Neuronal stem cell (in vitro differentiated cells): ENCODE measurements at regions not wholly inside any gene's neighbourhood (a gene's known extent, or its start where the extent isn't known, plus 50 kb on each side); places are given as distances from the start of the nearest gene placed in this dataset.

ENCODE experiments used
- DNase-seq: peaks from one replicate; pipeline ENCODE4 v3.0.0-alpha.2; 2013; ENCODE audit warnings: low spot score
- H2AFZ ChIP-seq: one replicate; pipeline ENCODE4 v1.6.1; 2013; ENCODE audit warnings: mild to moderate bottlenecking, low read length, inconsistent platforms
- H2AK5ac ChIP-seq: 2 replicates; pipeline ENCODE4 v1.6.1; 2013; ENCODE audit warnings: low read depth, mild to moderate bottlenecking, inconsistent platforms, low read length, moderate library complexity, mixed read lengths
- H2BK120ac ChIP-seq: 2 replicates; pipeline ENCODE4 v1.6.1; 2013; ENCODE audit warnings: low read depth, mild to moderate bottlenecking, inconsistent platforms, low read length, moderate library complexity, mixed read lengths
- H2BK12ac ChIP-seq: one replicate; pipeline ENCODE4 v1.6.1; 2013; ENCODE audit warnings: low read length, inconsistent platforms
- H2BK15ac ChIP-seq: 2 replicates; pipeline ENCODE4 v1.6.1; 2013; ENCODE audit warnings: mild to moderate bottlenecking, low read length, inconsistent platforms, mixed read lengths
- H2BK5ac ChIP-seq: one replicate; pipeline ENCODE4 v1.6.1; 2013; ENCODE audit warnings: inconsistent platforms, mild to moderate bottlenecking, low read length, moderate library complexity
- H3K14ac ChIP-seq: one replicate; pipeline ENCODE4 v1.6.1; 2013; ENCODE audit warnings: low read length, inconsistent platforms
- H3K18ac ChIP-seq: 2 replicates; pipeline ENCODE4 v1.6.1; 2013; ENCODE audit warnings: low read length, inconsistent platforms
- H3K23ac ChIP-seq: 2 replicates; pipeline ENCODE4 v1.6.1; 2013; ENCODE audit warnings: low read depth, mild to moderate bottlenecking, mixed read lengths, low read length, inconsistent platforms; ENCODE audit not compliant: poor library complexity
- H3K27ac ChIP-seq: replicated peaks from 3 replicates; pipeline ENCODE4 v1.5.1; 2013; ENCODE audit warnings: low read length, inconsistent platforms
- H3K27me3 ChIP-seq, 3 experiments: 2 replicates each; pipeline ENCODE4 v1.6.1; 2013; ENCODE audit warnings: low read length in 3 of 3, mild to moderate bottlenecking in 2 of 3, inconsistent platforms in 1 of 3, low read depth in 1 of 3, mixed read lengths in 1 of 3, moderate library complexity in 1 of 3; ENCODE audit not compliant: control insufficient read depth in 3 of 3, insufficient read depth in 3 of 3
- H3K36me3 ChIP-seq, 2 donors: replicated peaks in 1 of 2; 2 replicates each; pipeline ENCODE4 v1.6.1; 2013; ENCODE audit warnings: low read length in 2 of 2; ENCODE audit not compliant: control insufficient read depth in 2 of 2, insufficient read depth in 2 of 2
- H3K4ac ChIP-seq: 2 replicates; pipeline ENCODE4 v1.6.1; 2013; ENCODE audit warnings: inconsistent platforms, mild to moderate bottlenecking, low read length, moderate library complexity
- H3K4me1 ChIP-seq, 2 donors: 1 replicate in 1 of 2; 2 replicates in 1 of 2; pipeline ENCODE4 v1.6.1; 2013; ENCODE audit warnings: low read length in 2 of 2, low read depth in 1 of 2; ENCODE audit not compliant: control insufficient read depth in 2 of 2, insufficient read depth in 1 of 2
- H3K4me2 ChIP-seq: one replicate; pipeline ENCODE4 v1.6.1; 2013; ENCODE audit warnings: mild to moderate bottlenecking, low read length, inconsistent platforms; ENCODE audit not compliant: insufficient read depth, poor library complexity, severe bottlenecking
- H3K4me3 ChIP-seq, 2 donors: 2 replicates each; pipeline ENCODE4 v1.5.1; 2013; ENCODE audit warnings: low read length in 2 of 2, mild to moderate bottlenecking in 2 of 2, inconsistent platforms in 1 of 2, moderate library complexity in 1 of 2
- H3K79me1 ChIP-seq: one replicate; pipeline ENCODE4 v1.6.1; 2013; ENCODE audit warnings: low read depth, mild to moderate bottlenecking, inconsistent platforms, low read length, moderate library complexity
- H3K9ac ChIP-seq: one replicate; pipeline ENCODE4 v1.6.1; 2013; ENCODE audit warnings: mild to moderate bottlenecking, low read depth, low read length, inconsistent platforms; ENCODE audit not compliant: poor library complexity
- H3K9me3 ChIP-seq, 2 donors: replicated peaks in 1 of 2; 2 replicates each; pipeline versions ENCODE3 to v1.6.1; 2013; ENCODE audit warnings: low read length in 2 of 2, mild to moderate bottlenecking in 2 of 2, inconsistent platforms in 1 of 2, low read depth in 1 of 2, mixed read lengths in 1 of 2, moderate library complexity in 1 of 2; ENCODE audit not compliant: control insufficient read depth in 2 of 2, insufficient read depth in 1 of 2
- H4K8ac ChIP-seq: one replicate; pipeline ENCODE4 v1.6.1; 2013; ENCODE audit warnings: low read depth, mild to moderate bottlenecking, inconsistent platforms, low read length, moderate library complexity
- H4K91ac ChIP-seq: one replicate; pipeline ENCODE4 v1.6.1; 2013; ENCODE audit warnings: low read length, low read depth, mild to moderate bottlenecking, inconsistent platforms; ENCODE audit not compliant: poor library complexity
- WGBS, 2 donors: extraction: QIAGEN DNeasy Blood & Tissue Kit; methylation state at CpG; one replicate each; pipeline ENCODE4 v1.1.7; 2013; ENCODE audit warnings: missing lambda C conversion rate in 2 of 2, mixed read lengths in 1 of 2; ENCODE audit not compliant: insufficient read length in 2 of 2, insufficient replicate concordance in 1 of 2; ENCODE audit errors: extremely low coverage in 2 of 2; 5-methylcytosine and 5-hydroxymethylcytosine counted together

DNA sequence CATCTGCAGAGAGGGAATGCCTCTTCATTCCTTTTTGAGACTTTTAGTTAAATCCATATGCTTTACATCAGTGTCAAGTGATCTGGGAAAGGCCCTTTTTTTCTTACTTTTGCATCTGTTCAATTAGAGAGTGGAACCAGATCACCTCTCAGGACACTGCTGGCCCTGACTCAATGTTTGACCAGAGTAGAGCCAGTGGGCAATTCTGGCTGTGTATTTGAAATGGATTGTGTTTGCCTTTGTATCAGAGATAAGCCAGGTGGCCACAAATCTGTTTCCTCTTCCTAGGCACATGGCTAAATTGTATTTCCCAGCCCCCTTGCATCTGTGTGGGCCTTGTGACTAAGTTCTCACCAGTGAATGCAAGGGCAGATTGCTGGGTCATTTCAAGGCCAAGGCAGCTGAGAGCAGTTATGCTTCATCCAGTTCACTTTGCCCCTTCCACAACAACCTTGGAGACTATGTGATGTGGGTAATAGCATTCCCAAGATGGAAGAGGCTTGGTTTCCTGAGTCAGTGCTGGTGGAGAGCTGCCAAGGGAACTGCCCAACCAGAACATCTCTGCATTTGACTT lies 75.6 kb upstream of the CACNA2D3 start:
- H3K27ac ChIP-seq = no peak overlapping the region
- H3K14ac ChIP-seq = no peak overlapping the region
- no peak overlapping the region for H3K4me2 ChIP-seq

GRCh38 chr3:54045061-54045815 lies 77.1 kb upstream of the CACNA2D3 start:
- Histone ChIP-seq H3K4me3 (no peak overlapping the region), H4K91ac (no peak overlapping the region), H4K8ac (no peak overlapping the region), H3K4me1 (peaks cover 0 to 3% of the 10 kb centered on the region in 2 donors), H3K4ac (no peak overlapping the region), H3K27ac (no peak overlapping the region), H2AK5ac (no peak overlapping the region), H2AFZ (no peak overlapping the region), H3K14ac (no peak overlapping the region), H3K9ac (no peak overlapping the region), H2BK15ac (no peak overlapping the region), H2BK5ac (no peak overlapping the region), H3K18ac (no peak overlapping the region), H3K9me3 (no peaks in the 10 kb centered on the region), H3K36me3 (no peaks in the 10 kb centered on the region), H3K23ac (no peak overlapping the region), H3K4me2 (no peak overlapping the region), H2BK120ac (no peak overlapping the region), H2BK12ac (no peak overlapping the region), H3K27me3 (no peaks in the 10 kb centered on the region), H3K79me1 (no peaks in the 10 kb centered on the region)
- WGBS, 2 donors = no CpG with 5 or more reads among the region's 3 CpGs
- DNase-seq = no peak

More for the DNA sequence above, 75.6 kb upstream of the CACNA2D3 start:
- H3K23ac ChIP-seq = no peak overlapping the region
- no peaks in the 10 kb centered on the region for H3K4me1 ChIP-seq
- H3K27me3 ChIP-seq = no peaks in the 10 kb centered on the region
- H3K4ac ChIP-seq = no peak overlapping the region
- no peaks in the 10 kb centered on the region for H3K9me3 ChIP-seq
- H2BK12ac ChIP-seq = no peak overlapping the region
- no peaks in the 10 kb centered on the region for H3K79me1 ChIP-seq
- H3K4me3 ChIP-seq = no peak overlapping the region
- H3K18ac ChIP-seq = no peak overlapping the region
- no peak overlapping the region for H2BK5ac ChIP-seq
- no peak overlapping the region for H3K9ac ChIP-seq
- no peak overlapping the region for H4K8ac ChIP-seq
- no peak overlapping the region for H2AK5ac ChIP-seq
- DNase-seq = no peak
- H3K36me3 ChIP-seq = no peaks in the 10 kb centered on the region
- no peak overlapping the region for H4K91ac ChIP-seq
- no peak overlapping the region for H2AFZ ChIP-seq
- no peak overlapping the region for H2BK15ac ChIP-seq
- H2BK120ac ChIP-seq = no peak overlapping the region

GRCh38 chr3:54042259-54042823 lies 80.0 kb upstream of the CACNA2D3 start:
- no peaks in the 10 kb centered on the region for H3K79me1 ChIP-seq
- no peak for DNase-seq
- H2BK120ac ChIP-seq = no peak overlapping the region
- no peak overlapping the region for H4K91ac ChIP-seq
- no peak overlapping the region for H3K18ac ChIP-seq
- no peak overlapping the region for H2BK5ac ChIP-seq
- H3K4me2 ChIP-seq = no peak overlapping the region
- H3K23ac ChIP-seq = no peak overlapping the region
- no peak overlapping the region for H3K4ac ChIP-seq
- H3K9ac ChIP-seq = no peak overlapping the region
- H2BK15ac ChIP-seq = no peak overlapping the region
- H2BK12ac ChIP-seq = no peak overlapping the region
- H2AFZ ChIP-seq = no peak overlapping the region
- H3K9me3 ChIP-seq = no peaks in the 10 kb centered on the region
- H3K4me3 ChIP-seq = no peak overlapping the region
- no peak overlapping the region for H4K8ac ChIP-seq
- H3K27ac ChIP-seq = no peak overlapping the region
- H3K14ac ChIP-seq = no peak overlapping the region
- WGBS, 2 donors = no CpG with 5 or more reads among the region's 5 CpGs
- H3K27me3 ChIP-seq = no peaks in the 10 kb centered on the region
- H3K36me3 ChIP-seq = no peaks in the 10 kb centered on the region
- H3K4me1 ChIP-seq = peaks cover 0 to 3% of the 10 kb centered on the region in 2 donors
- no peak overlapping the region for H2AK5ac ChIP-seq

DNA sequence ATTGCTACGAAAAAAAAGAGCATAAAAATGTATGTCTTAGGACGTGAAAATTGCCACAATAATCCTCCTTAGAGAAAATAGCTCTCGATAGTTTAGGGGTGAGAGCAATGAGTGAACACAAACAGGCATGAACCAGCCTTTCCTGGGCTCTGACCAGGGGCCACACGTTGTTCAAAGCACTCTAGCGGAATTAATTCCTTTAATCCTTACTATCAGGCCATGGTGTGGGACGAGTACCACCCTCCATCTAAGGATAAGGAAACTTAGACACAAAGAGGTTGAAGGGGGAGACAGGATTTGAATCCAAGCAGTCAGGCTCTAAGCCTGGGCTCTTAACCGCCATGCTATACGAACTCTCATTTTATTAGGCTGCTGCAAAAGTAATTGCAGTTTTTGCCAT lies 81.9 kb upstream of the CACNA2D3 start:
- Histone ChIP-seq H3K18ac (no peak overlapping the region), H4K91ac (no peak overlapping the region), H3K4me3 (no peak overlapping the region), H2BK120ac (no peak overlapping the region), H2AK5ac (no peak overlapping the region), H3K9ac (no peak overlapping the region), H2BK15ac (no peak overlapping the region), H3K23ac (no peak overlapping the region), H3K4me1 (peaks cover 0 to 3% of the 10 kb centered on the region in 2 donors), H3K4me2 (no peak overlapping the region), H3K27me3 (no peaks in the 10 kb centered on the region), H3K36me3 (no peaks in the 10 kb centered on the region), H3K79me1 (no peaks in the 10 kb centered on the region), H3K27ac (no peak overlapping the region), H2AFZ (no peak overlapping the region), H3K9me3 (no peaks in the 10 kb centered on the region), H4K8ac (no peak overlapping the region), H2BK12ac (no peak overlapping the region), H2BK5ac (no peak overlapping the region), H3K4ac (no peak overlapping the region), H3K14ac (no peak overlapping the region)
- no peak for DNase-seq
- WGBS, 2 donors = no CpG with 5 or more reads among the region's 8 CpGs
